Spleen (tissue), 7 donors: ENCODE measurements at regions not wholly inside any gene's neighbourhood (a gene's known extent, or its start where the extent isn't known, plus 50 kb on each side); places are given as distances from the start of the nearest gene placed in this dataset.

Experiments used
- CTCF ChIP-seq, 11 experiments: fragments of 200-600 bp in 7 of 11; fragments of 450-650 bp in 4 of 11; sonication (generic) in 4 of 11; IDR thresholded peaks in 8 of 11; conservative IDR thresholded peaks in 3 of 11; 1 replicate in 7 of 11; 2 replicates in 4 of 11; pipeline versions ENCODE4 v1.4.0 to v1.8.0; 2016 to 2021; ENCODE audit warnings: antibody characterized with exemption in 11 of 11, inconsistent platforms in 4 of 11, mild to moderate bottlenecking in 1 of 11
- POLR2A ChIP-seq, 3 donors: fragments of 450-650 bp; IDR thresholded peaks; one replicate each; pipeline ENCODE4 v1.5.1; 2017; ENCODE audit warnings: antibody characterized with exemption in 3 of 3, mild to moderate bottlenecking in 1 of 3
- POLR2AphosphoS5 ChIP-seq, 3 donors: sonication (generic); formaldehyde crosslinking; IDR thresholded peaks; one replicate each; pipeline ENCODE4 v1.5.1; 2017; ENCODE audit warnings: antibody characterized with exemption in 3 of 3
- donor health status: DM: no; HTN: no; CAD: no; lungs with moderate emphysema.
- donor health status: DM: no; HTN: no; CAD: no.
- donor health status: DM: no; HTN: no; CAD: no.

DNA sequence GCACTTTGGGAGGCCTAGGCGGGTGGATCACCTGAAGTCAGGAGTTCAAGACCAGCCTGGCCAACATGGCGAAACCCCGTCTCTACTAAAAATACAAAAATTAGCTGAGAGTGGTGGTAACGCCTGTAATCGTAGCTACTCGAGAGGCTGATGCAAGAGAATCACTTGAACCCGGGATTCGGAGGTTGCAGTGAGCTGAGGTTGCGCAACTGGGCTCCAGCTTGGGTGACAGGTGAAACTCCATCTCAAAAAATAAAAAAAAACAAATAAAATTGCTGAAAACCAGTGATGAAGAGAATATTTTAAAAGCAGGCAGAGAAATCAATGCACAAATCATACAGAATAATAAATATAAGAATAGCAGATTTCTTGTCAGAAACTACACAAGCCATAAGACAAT lies 129.3 kb downstream of the SLIT2 start:
- TF ChIP-seq CTCF (IDR thresholded peaks at IDR 0.05 in 8 of 11, conservative IDR thresholded peaks at IDR 0.05 in 3 of 11) (no peak), POLR2A (IDR thresholded peaks at IDR 0.05) (no peak), POLR2AphosphoS5 (IDR thresholded peaks at IDR 0.05) (no peak)
